ENCODE measurements at regions not wholly inside any gene's neighbourhood (a gene's known extent, or its start where the extent isn't known, plus 50 kb on each side); places are given as distances from the start of the nearest gene placed in this dataset.

GRCh38 chr5:88438006-88438405 is 169.4 kb upstream of the TMEM161B start (continued):
- TF ChIP-seq ZNF462 (CRISPR knock-in tag; IDR thresholded peaks at IDR 0.05) (no peak), NANOG (IDR thresholded peaks at IDR 0.05; ENCODE audit: borderline replicate concordance) (no peak), JUNB (IDR thresholded peaks at IDR 0.05; ENCODE audit: unreplicated experiment) (no peak), REST (IDR thresholded peaks at IDR 0.05; ENCODE audit: unreplicated experiment) (no peak)

- peaks cover 9% of the 10 kb centered on the region; the same call in 1 of the 2 replicates for H3K4me1 ChIP-seq (ENCODE audit: insufficient read depth)
- Mint-ChIP-seq H3K4me1 (peaks cover 13% of the 10 kb centered on the region; the same call in 2 of the 3 replicates), H3K9me3 (no peaks in the 10 kb centered on the region), H3K27me3 (ENCODE audit: insufficient read depth, low read depth, poor library complexity) (no peaks in the 10 kb centered on the region), H3K27ac (no peak overlapping the region), H3K36me3 (ENCODE audit: low read depth) (no peaks in the 10 kb centered on the region), H3K4me3 (no peak overlapping the region)
- H3F3A ChIP-seq (replicated peaks; ENCODE audit: low read depth) = no peaks in the 10 kb centered on the region
- H3K27me3 ChIP-seq (ENCODE audit: insufficient read depth) = no peaks in the 10 kb centered on the region
- no peaks in the 10 kb centered on the region for H3K79me2 ChIP-seq (replicated peaks; ENCODE audit: insufficient read depth)
- no peak overlapping the region for H3K27ac ChIP-seq (ENCODE audit: low read depth)
- no peak for DNase-seq (ENCODE audit: low spot score)
- no peak for ATAC-seq
- H2AFZ ChIP-seq = no peak overlapping the region
- H3K4me3 ChIP-seq = no peak overlapping the region
- 0 out of 2 replicates have a peak, but pooled peaks cover 7% of the 10 kb centered on the region for H3K9me2 ChIP-seq (ENCODE audit: insufficient read depth)
- no peaks in the 10 kb centered on the region for H4K20me1 ChIP-seq (replicated peaks; ENCODE audit: insufficient read depth)
- H3K4me2 ChIP-seq = no peak overlapping the region
- no peaks in the 10 kb centered on the region for H3K36me3 ChIP-seq (ENCODE audit: insufficient read depth)
- TF ChIP-seq ZNF331 (CRISPR knock-in tag; IDR thresholded peaks at IDR 0.05; ENCODE audit: low read depth) = no peak
- no peak for TF ChIP-seq STAT1 (IDR thresholded peaks at IDR 0.05; ENCODE audit: unreplicated experiment)
- no peak for TF ChIP-seq JUNB (IDR thresholded peaks at IDR 0.05; ENCODE audit: unreplicated experiment)
- TF ChIP-seq CTCF (conservative IDR thresholded peaks at IDR 0.05; ENCODE audit: low read depth in 2 of 2) = no peak
- TF ChIP-seq EZH2phosphoT487 (IDR thresholded peaks at IDR 0.05; ENCODE audit: unreplicated experiment) = no peak
- TF ChIP-seq POLR2AphosphoS5 (IDR thresholded peaks at IDR 0.05; ENCODE audit: low read depth) = no peak
Observed at GRCh38 chr5:88436290-88436689, 167.6 kb upstream of the TMEM161B start.

All from GM23338 (cell line).